ENCODE measurements at regions not wholly inside any gene's neighbourhood (a gene's known extent, or its start where the extent isn't known, plus 50 kb on each side); places are given as distances from the start of the nearest gene placed in this dataset.
"Not testable (repeated sequence)": the region's sequence is repeated elsewhere in the genome, so short reads cannot be mapped to it uniquely, and the experiment has no call there.

DNA sequence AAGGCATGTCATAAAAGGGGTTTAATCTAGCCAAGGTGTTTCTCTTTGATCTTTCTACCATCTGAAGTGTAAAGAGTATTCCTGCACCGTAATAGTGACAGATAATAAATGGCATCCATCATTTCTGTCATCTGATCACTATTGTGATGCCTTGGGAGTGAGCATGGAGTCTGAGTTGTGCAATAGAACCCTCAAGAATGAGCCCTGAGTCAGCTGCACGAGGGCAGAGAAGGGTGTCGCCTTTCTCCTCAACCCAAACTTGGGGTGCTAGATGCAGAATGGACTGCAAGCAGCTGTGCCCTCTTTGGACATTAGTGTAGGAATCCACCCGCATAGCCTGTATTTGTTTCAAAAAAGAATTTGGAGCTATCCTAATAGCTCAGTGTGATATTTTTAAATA is 115.2 kb downstream of the ZNF37A start:
- H3K4me3 ChIP-seq (replicated peaks; ENCODE audit: low read depth, low read length), result no peak overlapping the region
- TF ChIP-seq, protein P1, sequence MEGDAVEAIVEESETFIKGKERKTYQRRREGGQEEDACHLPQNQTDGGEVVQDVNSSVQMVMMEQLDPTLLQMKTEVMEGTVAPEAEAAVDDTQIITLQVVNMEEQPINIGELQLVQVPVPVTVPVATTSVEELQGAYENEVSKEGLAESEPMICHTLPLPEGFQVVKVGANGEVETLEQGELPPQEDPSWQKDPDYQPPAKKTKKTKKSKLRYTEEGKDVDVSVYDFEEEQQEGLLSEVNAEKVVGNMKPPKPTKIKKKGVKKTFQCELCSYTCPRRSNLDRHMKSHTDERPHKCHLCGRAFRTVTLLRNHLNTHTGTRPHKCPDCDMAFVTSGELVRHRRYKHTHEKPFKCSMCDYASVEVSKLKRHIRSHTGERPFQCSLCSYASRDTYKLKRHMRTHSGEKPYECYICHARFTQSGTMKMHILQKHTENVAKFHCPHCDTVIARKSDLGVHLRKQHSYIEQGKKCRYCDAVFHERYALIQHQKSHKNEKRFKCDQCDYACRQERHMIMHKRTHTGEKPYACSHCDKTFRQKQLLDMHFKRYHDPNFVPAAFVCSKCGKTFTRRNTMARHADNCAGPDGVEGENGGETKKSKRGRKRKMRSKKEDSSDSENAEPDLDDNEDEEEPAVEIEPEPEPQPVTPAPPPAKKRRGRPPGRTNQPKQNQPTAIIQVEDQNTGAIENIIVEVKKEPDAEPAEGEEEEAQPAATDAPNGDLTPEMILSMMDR (IDR thresholded peaks at IDR 0.05; ENCODE audit: low read length, missing control alignments), result no peak
- DNase-seq (ENCODE audit: low read depth), result no peak

DNA sequence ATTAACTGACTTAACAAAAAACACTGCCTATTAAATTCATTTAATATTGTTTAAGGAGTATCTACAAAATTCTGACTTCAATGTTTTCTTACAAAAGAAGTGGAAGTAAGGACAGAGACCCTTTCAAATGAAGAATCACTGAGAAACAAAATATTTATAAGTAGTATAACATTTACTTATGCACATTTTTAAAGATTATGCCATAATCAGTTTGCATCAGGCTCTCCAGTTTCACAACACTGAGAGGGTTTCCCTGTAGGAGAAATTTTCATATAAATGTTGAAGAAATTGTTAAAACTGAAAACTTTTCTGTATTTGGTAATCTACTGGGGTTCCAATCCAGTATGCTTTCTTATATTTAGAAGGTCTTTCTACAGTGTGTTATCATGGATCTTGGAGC is 115.6 kb downstream of the ZNF37A start:
- not testable (repeated sequence) for H3K4me3 ChIP-seq (replicated peaks; ENCODE audit: low read depth, low read length); DNase-seq (ENCODE audit: low read depth)

GRCh38 chr10:38212460-38212859 is 118.3 kb downstream of the ZNF37A start:
- TF ChIP-seq, protein P1 (IDR thresholded peaks at IDR 0.05; ENCODE audit: low read length, missing control alignments), result no peak
- no peak for DNase-seq (ENCODE audit: low read depth)
- H3K4me3 ChIP-seq (replicated peaks; ENCODE audit: low read depth, low read length), result no peak overlapping the region

DNA sequence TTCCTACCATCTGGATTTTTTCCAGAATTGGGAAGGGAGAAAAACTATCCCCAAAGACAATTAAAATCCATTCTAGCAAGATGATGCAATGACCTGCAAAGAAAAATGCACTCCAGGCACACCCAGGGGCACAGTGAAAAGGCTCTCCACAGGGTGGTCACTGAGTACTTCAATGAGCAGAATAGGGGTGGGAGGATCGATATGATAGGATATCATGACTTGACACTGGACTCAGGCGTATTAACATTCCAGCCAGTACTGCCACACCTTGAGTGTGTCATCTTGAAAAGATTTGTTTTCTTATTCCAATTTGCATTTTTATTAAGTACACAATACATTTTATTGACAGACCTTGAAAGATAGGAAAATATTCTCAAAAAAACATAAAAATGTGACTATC is 132.2 kb downstream of the ZNF37A start:
- H3K4me3 ChIP-seq (replicated peaks; ENCODE audit: low read depth, low read length), result no peak overlapping the region
- no peak for DNase-seq (ENCODE audit: low read depth)
- TF ChIP-seq, protein P1 (IDR thresholded peaks at IDR 0.05; ENCODE audit: low read length, missing control alignments), result no peak

DNA sequence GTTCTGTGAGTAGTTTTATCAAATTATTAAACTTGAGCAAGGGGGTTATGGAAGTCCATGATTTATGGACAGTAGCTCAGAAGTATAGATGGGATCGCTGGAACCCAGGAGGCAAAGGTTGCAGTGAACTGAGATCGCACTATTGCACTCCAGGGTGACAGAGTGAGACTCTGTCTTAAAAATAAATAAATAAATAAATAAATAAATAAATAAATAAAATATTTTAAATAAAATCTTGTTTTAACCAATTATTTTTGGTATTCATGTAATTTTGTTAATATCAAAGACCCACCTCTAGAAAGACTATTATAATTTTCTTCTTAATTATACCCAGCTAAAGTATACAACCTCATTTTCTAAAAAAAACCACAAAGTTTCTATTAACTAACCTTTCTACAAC is 134.3 kb downstream of the ZNF37A start:
- DNase-seq (ENCODE audit: low read depth), result no peak
- H3K4me3 ChIP-seq (replicated peaks; ENCODE audit: low read depth, low read length), result no peak overlapping the region
- TF ChIP-seq, protein P1 (IDR thresholded peaks at IDR 0.05; ENCODE audit: low read length, missing control alignments), result no peak

GRCh38 chr10:38238479-38238878 is 144.3 kb downstream of the ZNF37A start:
- DNase-seq (ENCODE audit: low read depth), result not testable (repeated sequence)

DNA sequence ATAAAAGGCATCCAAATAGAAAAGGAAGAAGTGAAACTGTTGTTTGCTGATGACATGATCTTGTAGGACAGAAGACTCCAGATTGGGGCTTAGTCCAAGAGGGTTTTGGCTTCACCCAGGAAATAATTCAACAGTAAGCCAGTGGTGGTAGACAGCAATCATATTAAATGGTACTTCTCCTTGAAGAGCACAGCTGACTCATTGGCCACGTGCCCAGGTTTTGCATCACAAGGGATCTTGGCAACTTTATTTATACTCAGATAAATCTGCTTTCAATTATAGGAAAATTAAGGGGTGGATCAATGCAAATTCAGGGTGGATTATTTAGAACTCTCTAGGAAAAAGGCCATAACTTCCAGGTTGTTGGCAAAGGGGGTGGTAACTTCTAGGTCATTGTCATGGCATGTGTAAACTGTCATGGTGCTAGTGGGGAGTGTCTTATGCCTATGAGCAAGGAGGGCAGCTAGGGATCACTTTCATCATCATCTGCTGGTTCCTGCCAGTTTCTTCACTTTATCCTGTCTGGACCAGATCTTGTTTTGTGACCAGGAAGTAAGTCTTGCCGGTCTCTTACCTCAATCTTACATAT is 148.0 kb downstream of the ZNF37A start:
- DNase-seq (ENCODE audit: low read depth), result peak; percentile 6
- not testable (repeated sequence) for H3K4me3 ChIP-seq (replicated peaks; ENCODE audit: low read depth, low read length)

More at GRCh38 chr10:38238479-38238878, 144.3 kb downstream of the ZNF37A start:
- not testable (repeated sequence) for H3K4me3 ChIP-seq (replicated peaks; ENCODE audit: low read depth, low read length)

DNA sequence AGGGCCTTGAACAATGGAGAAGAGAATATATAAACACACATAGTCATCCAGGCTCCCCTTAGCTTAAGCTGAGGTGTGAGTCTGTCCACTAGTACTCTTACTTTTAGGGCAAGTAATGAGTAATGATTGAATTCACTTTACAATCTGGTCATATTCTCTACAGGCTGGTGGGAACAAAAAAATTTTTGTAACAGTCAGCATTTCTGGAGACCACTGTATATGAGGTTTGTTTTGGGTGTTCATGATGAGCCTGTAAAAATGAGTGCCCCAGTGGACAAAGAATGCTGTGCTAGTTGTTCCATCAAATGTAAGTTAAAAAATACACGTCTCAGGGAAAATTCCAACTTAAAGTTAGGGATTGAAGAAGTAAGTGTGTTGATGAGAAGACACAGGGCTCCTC is 154.0 kb downstream of the ZNF37A start:
- H3K4me3 ChIP-seq (replicated peaks; ENCODE audit: low read depth, low read length); DNase-seq (ENCODE audit: low read depth): not testable (repeated sequence)

GRCh38 chr10:38252551-38252950 is 158.4 kb downstream of the ZNF37A start:
- not testable (repeated sequence) for H3K4me3 ChIP-seq (replicated peaks; ENCODE audit: low read depth, low read length); DNase-seq (ENCODE audit: low read depth)

DNA sequence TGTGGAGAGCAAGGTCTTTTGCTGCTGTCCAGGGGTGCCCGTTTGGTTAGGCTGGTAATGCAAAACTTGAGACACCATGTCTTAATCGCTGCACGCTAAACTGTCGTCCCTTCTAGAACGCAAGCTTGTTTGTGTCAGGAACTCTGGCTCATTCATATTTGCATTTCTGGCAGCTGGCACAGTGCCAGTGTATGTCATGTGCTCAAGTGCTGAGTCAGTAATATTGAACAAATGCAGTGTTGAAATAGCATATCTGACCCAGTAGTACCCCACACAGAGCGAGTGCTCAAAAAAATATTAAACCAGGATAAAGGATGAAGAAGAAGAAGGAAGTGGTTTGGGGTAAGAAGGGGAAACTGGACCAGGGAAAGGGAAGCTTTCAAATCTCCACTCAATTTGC is 173.4 kb downstream of the ZNF37A start:
- not testable (repeated sequence) for H3K4me3 ChIP-seq (replicated peaks; ENCODE audit: low read depth, low read length); DNase-seq (ENCODE audit: low read depth)

GRCh38 chr10:38271031-38271430 is 176.9 kb downstream of the ZNF37A start:
- DNase-seq (ENCODE audit: low read depth); H3K4me3 ChIP-seq (replicated peaks; ENCODE audit: low read depth, low read length): not testable (repeated sequence)

DNA sequence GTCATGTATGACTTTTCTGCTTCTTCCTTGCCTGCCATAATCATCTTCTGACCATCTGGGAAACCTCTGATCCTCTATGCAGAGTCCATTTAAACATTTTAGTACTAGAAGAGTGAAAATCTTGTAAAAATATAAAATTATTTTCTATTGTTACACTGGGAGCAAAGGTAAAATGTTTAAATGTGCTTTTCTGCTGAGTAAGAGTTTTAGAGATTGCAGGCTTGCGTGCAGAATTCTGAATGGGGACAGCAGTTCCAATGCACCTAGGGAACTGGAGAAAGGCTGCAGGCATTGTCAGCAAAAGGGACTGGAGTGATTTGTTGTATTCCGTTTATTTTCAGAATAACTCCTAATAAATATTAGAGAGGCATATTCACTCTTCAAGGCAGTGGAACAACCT is 180.7 kb downstream of the ZNF37A start:
- DNase-seq (ENCODE audit: low read depth), result not testable (repeated sequence)

DNA sequence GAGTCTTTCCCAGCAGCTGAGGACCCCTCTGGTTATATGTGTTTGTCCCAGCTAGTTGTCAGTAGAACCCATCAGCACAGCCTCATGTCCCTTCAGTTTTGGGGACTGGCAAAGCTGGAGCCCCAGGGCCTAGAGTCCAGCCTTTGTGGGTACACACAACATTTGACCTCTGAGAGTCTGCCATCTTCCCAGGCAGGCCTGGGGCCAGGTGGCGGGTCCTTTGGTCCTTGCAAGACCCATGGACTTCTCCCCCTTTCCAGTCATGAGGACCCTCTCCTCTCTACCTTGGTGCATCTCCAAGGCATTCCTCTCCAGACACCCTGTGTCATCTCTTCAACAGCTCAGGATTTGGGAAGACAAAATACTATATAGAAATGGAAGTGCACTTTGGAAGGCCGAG is 198.4 kb downstream of the ZNF37A start:
- not testable (repeated sequence) for DNase-seq (ENCODE audit: low read depth); H3K4me3 ChIP-seq (replicated peaks; ENCODE audit: low read depth, low read length)

More for the DNA sequence above, 180.7 kb downstream of the ZNF37A start:
- not testable (repeated sequence) for H3K4me3 ChIP-seq (replicated peaks; ENCODE audit: low read depth, low read length)

GRCh38 chr10:38310111-38310510 is 216.0 kb downstream of the ZNF37A start:
- H3K4me3 ChIP-seq (replicated peaks; ENCODE audit: low read depth, low read length); DNase-seq (ENCODE audit: low read depth): not testable (repeated sequence)
